ENCODE measurements at regions not wholly inside any gene's neighbourhood (a gene's known extent, or its start where the extent isn't known, plus 50 kb on each side); places are given as distances from the start of the nearest gene placed in this dataset.

DNA sequence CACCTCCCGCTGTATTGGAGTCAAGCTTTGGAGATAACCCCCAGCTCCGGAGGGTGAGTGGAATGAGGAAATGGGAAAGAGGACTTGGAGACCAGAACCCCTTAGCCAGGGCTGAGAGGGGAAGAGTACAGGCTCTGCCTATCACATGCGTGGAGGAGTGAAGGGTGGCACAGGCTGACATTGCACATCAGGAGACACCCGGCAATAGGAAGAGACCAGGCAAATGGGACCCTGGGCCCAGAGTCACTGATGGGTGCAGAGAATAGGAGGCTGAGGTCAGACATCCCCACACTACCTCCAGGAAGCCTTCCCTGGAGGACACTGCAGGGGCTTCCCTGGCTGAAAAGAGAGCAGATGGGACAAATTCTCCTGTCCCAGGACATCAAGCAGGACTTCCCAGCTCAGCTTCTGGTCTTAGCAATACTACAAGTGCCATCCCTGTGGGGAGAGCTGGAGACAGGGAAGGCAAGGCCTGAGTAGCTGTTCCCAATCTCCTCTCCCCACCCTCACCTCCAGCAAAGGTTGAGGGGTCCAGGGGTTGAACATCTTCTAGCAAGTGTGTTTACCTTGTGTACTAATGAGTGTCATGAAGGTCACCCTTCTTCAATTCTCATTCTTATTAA is 160.7 kb downstream of the BUD13 start:
- intact Hi-C loops (cut with DNase I) = no loop called here

DNA sequence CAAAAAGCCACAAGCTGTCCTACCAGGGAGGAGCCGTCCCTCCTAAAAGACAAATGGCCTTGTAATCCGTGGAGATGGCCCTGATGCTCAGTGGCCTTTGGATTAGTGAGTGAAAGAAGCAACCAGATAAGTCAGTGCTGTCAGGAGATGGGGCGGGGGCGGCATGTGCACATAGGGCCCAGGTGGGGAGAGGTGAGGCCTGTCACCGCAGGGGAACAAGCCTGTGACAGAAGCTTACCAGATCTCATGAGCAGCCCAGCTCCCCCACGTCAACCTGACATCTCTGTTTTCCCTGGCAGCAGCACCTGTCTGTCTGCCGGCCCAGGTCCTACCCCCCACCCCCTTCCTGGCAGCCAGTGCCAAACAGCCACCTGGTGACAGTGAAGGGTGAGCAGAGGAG is 162.6 kb downstream of the BUD13 start:
- ATAC-seq (no peak), DNase-seq (ENCODE audit: low spot score) (no peak)
- intact Hi-C loops (cut with DNase I) = no loop called here

More for the DNA sequence above, 160.7 kb downstream of the BUD13 start:
- no peak for ATAC-seq
- no peak for DNase-seq (ENCODE audit: low spot score)

DNA sequence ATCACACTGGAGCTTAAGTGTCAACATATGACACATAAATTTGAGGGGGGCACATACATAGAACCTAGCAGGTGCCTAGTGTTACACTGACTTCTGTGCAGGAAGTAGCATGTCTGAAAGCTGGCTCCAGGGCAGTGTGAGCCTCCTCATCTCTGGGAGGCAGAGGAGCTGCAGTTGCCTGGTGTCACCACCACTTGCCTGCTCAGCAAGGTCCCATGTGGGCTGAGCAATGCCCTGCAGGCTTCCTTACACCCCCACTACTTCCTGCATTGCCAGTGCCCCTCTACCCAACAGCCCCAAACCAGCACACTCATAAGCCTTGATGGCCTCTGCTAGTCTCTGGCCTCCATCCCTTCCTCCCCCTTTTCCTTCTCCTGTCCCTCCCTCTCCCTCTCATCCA is 165.8 kb downstream of the BUD13 start:
- ATAC-seq = no peak
- DNase-seq (ENCODE audit: low spot score) = no peak
- intact Hi-C loops (cut with DNase I) = no loop called here

DNA sequence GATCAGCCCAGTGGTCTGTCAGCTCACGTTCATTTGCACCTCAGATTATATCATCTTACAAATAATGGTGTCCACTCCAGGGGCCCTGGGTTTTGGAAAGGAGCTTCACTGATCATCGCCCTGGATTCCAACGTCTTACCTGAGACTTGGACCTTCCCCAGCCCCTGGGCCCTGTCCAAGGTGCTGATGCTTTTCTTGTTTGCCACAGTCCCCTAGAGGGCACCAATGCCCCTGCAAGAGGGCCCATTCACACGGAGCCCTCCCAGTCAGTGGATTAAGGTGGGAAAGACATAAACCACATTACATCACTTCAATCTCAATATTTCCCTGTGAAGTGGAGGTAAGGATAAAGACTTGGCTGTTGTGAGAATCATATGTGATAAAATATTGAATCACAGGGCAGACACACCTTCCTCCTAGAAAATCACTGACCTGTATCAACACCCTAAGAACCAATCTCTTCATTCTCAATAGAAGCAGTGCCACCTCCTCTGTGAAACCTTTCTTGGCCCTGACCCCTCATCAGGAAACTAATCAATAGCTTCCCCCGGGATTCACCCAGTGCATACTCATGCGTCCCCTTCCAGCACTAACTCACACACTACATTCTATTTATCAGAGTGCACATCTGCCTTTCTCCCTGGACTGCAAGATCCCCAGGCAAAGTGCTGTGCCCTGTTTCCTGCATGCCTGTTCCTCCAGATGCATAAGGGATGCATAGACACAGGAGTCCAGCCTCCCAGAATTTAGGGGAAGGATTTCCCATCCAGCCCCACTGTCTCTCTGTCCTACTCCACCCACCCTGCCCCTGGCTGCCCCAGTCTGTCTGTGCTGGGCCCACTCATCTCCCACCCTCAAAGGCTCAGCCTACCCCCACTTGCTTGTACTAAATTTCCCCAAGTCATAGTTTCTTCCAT is 167.0 kb downstream of the BUD13 start:
- DNase-seq (ENCODE audit: low spot score) = no peak
- intact Hi-C loops (cut with DNase I) = no loop called here
- no peak for ATAC-seq

DNA sequence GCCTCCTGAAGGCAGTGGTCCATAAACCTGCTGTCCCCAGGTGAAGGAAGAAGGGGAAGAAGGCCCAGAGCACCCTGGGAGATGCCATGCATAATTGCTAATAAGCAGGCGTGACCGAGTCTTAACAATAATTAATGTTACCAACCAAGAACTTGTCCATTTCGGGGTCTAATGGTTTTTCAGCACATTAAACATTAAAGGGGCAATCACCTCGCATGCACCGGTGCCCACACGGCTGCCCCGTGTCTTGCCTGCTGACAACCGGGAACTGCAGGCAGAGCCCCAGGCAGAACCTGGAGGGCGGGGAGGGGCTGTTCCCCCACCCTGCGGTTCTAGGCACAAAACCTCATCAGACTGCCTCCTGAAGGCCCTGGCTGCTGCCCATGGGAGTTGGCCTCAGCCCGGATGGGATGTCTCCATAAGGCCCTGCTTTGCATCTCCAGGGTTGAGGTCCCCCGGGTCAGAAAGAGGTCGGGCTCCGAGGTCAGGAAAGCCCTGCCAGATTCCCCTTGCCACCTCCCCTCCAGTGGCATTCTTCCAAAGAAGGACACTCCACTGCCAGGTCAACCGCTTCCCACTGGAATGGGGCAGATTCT is 169.0 kb downstream of the BUD13 start:
- DNase-seq (ENCODE audit: low spot score) (peak; percentile 34), ATAC-seq (no peak)
- intact Hi-C loops (cut with DNase I) = no loop called here

DNA sequence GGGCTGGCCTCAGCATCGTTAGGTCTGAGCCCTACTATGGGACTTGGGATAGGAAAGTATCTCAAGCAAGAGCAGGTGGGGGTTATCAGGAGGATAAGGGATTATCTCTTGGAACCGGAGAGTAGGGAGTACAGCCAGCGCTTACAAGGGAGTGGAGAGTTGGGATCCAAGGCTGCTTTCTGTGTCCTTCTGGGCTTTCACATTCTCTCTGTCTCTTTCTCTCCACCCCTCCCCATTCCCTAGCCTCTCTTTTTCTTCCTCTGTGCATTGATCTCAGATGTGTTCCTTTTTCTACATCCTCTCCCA is 170.2 kb downstream of the BUD13 start:
- intact Hi-C loops (cut with DNase I) = no loop called here
- ATAC-seq = no peak
- no peak for DNase-seq (ENCODE audit: low spot score)

DNA sequence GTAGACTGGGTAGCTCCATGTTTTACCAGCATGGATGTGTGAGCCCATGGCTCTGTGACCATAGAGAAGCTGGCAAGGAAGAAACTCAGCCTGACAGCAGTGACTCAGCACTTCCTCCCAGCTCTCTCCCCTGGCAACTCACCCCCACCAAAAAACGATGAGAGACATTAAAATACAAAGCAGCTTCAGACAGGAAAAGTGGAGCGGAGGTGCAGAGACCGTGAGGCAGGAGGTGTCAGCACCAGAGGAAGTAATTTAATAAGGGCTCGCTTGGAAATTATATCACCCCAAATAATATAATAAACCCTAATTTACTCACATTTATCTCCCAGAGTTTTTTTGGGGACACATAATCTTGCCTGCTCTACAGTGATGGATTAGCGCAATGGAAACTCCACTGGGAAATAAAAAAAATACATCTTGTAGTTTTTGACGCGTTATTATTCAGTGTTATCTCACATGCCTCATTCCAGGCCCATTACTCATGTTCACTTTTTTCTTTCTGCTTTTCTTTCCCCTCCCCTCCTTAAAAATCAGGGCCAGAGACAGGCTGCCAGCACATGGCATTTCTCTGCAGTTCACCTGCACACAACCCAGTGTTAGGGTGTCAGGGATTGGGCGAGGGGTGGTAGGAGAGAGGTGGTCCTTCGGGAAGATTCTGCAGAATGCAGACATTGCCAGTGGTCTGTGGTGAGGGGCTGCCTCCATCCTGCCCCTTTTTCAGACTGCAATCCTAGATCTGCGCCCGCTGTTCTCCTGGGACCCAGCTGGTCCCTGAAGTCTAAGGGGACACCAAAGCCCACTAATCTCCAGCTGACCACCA is 170.8 kb downstream of the BUD13 start:
- ATAC-seq (no peak), DNase-seq (ENCODE audit: low spot score) (peak; percentile 18)
- intact Hi-C loops (cut with DNase I) = no loop called here

DNA sequence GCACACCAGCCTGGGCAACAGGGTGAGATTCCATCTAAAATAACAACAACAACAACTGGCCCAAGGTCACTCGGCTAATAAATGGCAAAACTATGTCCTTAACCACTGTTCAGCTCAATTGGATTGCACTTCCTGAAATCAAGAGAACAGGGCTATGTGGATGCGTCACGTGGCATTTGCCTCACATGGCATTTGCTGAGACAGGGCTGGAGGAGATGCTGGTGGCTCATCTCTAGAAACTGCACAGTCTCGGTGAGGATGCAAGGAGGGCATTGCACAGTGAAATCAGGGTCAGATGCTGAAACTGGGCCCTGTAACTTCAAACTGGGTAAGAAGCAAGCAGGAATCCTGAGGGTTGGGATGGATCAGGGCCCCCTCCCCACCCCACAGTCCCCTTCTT is 171.9 kb downstream of the BUD13 start:
- ATAC-seq = no peak
- peak; percentile 12 for DNase-seq (ENCODE audit: low spot score)
- intact Hi-C loops (cut with DNase I) = no loop called here

DNA sequence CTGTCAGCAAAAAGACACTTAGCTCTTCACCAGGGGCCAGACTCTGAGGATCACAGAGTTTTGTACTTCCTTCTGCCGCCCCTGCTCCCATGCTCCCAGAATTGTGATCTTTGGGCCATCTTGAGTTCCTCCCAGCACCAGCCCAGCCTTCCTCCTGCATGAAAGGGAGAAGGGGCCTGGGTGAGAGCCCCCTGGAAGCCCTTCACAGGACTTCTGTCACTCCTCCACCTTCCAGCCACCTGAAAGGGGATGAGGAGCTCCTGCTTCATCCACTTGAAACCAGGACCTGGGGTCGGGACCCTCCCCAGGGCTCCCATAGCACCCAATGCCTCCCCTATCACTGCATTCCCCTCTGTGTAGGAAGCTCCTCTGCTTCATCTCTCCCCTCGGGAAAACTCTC is 174.2 kb downstream of the BUD13 start:
- intact Hi-C loops (cut with DNase I) = no loop called here
- no peak for ATAC-seq
- DNase-seq (ENCODE audit: low spot score) = peak; percentile 6

DNA sequence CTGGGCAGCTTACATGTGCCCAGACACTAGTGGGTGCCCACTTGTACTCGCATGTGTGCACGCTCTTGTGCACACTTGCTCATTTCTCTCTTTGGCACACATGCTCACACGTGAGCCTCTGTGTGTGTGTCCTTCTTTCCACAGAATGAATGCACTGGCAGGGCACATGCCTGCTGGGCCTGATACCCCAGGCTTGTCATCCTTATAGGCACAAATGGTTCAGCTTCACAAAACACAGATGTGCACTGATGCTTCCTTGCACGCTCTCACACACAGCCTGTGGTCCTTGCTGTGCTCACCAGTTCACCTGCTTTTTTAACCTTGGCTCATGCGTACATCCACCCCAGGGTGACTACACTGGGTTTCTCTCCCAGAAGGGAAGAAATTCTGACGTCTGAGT is 174.8 kb downstream of the BUD13 start:
- ATAC-seq = no peak
- DNase-seq (ENCODE audit: low spot score) = no peak

DNA sequence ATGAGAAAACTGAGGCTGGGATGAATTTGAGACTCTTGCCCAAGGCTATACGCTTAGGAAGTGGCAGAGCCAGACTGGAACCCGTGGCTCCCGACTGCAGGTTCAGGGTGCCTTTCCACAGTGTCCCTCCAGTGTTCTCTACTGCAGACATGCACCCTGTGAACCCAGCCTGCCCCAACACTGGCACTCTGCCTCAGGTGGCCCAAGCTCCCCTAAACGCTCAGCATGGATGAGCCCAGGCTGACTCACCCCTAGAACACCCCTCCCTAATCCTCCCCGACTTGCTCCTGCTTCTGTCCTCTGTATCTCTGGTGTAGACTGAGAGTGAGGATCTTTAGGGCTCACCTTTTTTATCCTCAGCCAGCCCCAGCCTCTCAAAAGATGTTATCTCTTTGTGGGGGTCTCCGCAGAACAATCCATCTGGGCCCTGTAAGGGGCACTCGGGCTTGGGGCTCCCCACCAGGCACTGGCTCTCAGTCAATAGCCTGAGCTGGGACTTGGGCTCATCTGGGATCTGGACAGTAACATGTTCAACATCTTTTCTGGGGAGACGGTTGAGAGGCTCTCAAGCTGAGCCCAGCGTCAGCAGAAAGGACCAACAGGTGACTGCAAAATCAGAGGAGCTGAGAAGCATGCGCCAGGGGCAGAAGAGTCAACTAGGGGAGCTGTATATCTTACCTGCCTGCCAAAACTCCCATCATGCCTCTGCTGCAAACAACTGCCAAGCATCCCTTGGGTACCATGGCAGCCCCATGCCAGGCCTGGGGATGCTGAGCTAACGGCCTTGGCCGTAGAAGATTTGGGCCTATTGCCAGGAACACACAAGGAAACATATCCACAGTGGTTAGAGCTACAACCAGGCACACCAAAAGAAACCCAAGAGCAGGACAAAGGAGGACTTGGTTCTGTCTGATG is 176.2 kb downstream of the BUD13 start:
- DNase-seq (ENCODE audit: low spot score) = no peak
- ATAC-seq = no peak
- intact Hi-C loops (cut with DNase I) = no loop called here

More for the DNA sequence above, 174.8 kb downstream of the BUD13 start:
- intact Hi-C loops (cut with DNase I) = no loop called here

DNA sequence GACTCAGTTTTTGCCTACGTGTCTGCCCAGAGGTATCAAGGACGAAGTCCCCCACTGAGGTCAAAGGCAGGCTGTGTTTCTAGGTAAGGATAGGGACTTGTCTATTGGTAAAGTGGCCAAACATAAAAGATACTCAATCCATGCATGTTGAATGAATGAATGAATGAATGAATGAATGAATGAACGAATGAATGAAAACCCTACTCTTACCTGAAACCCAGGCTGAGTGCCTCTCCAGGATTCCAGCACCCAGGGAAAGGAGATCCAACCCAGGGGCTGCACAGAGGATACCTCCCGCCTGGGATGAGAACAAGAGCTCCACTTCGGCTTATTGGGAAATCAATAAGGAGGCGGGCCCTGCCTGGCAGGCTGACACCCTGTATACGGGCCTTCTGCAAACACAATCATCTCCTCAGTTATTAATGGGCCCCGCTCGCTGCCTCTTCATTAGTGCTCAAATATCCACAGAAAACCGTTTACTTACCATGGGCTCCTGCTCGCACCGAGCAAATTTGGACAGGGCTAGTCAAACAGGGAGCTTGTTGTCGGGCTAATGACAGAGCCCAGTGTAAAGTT is 177.4 kb downstream of the BUD13 start:
- ATAC-seq = no peak
- intact Hi-C loops (cut with DNase I) = no loop called here
- DNase-seq (ENCODE audit: low spot score) = no peak

DNA sequence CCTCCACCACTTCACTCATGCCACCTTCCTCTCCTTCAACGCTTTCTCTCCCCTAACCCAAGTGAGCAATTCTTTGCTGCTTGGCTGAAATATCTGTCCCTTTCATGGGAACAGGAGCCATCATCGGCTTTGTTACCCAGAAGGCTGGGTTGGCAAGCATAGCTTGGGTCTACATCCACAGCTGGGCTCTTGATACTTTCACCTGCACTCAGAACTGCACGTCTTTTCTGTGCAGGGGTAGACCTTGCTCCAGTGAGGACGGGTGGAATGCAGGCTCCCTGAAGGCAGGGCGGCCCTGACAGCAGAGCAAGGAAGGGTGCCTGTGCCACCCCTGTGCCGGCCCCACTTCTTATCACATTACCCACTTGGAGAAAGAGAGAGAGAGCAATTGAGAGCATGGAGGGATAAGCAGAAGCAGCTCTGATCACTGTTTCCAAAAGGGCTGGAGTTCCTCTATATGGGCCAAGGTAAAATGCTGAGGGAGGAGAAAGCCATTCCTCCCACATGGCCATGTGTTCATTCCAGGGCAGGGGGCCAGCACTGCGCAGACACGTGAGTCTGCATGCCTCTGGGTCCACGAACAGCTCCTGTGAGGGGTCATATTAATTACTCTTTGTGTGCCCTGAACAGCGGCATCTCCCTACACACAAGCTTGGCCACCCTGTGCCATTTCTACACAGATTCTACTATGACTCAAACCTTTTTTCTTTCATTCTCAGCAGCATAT is 181.8 kb downstream of the BUD13 start:
- no peak for DNase-seq (ENCODE audit: low spot score)
- no peak for ATAC-seq

DNA sequence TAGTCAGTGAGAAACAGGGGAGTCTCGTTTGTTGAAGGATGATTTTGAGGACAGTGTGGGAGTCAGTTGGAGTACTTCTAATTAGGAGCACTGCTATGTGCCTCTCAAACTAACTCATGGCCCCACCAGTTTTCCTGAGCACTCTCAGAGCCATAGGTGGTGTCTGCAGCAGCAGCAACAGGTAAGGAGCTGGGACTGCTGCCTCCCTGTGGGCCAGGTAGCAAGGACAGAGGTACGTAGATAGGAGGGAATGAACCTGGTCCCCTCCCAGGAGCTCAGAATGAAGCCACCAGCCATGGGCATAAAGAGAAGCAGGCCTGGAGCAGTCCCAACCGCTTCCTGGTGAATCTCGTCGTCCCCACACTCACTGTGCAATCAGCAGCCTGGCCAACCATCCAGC is 183.4 kb downstream of the BUD13 start:
- DNase-seq (ENCODE audit: low spot score) (no peak), ATAC-seq (no peak)
- intact Hi-C loops (cut with DNase I) = no loop called here

More for the DNA sequence above, 181.8 kb downstream of the BUD13 start:
- intact Hi-C loops (cut with DNase I) = no loop called here

DNA sequence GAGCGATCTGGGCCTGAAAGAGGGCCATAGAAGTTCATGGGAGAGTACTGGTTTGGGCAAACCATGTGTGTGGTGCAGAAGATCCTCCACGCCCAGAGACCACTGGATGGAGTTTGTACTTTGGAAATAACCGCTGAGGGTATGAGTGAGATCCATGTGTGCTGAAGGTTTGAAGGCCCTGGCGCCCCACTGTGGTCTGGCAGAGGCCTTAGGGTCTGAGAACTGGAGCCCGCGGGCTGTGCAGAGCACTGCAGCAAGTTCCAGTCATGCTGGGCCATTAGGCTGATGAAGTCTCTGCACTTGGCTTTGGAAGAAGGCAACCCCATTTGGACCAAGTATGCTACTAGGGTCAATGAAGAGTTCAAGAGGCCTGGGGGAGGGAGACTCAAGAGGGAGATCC is 186.4 kb downstream of the BUD13 start:
- ATAC-seq (no peak), DNase-seq (ENCODE audit: low spot score) (no peak)
- intact Hi-C loops (cut with DNase I) = no loop called here

DNA sequence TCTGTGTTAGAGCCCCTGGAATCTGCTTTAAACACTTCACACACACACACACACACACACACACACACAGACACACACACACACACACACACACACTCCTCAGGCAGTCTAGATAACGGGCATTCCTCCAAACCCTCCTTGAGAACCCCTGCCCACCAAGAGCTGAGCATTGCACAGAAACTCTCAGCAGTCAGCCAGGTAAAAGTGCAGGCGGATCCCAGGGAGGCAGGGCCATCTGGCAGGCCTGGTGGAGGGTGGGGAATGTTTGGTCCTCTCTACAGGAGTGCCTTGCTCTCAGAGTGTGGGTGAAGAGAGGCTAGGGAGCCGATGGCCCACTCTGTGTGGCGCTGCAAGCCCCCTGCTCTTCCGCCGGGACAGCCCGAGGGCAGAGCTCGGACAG is 190.2 kb downstream of the BUD13 start:
- ATAC-seq (no peak), DNase-seq (ENCODE audit: low spot score) (no peak)
- intact Hi-C loops (cut with DNase I) = no loop called here

DNA sequence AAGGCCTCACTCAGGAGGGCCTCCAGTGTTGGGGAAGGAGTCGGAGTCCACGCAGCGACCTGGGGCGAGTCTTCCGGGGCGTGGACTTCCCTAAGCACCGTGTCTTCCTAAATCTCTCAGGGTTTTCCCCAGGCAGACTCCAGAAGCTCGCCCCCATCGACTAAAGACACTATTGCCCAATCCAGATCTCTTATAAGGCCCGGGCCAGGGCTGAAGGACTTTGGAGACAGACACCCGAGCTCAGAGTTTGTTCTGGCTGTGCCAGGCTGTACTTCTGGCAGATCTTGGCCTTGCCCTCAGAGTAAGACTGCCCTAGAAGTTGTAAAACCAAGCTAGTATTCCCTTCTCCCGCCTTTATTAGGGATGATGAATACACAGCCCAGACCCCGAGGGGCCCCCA is 191.4 kb downstream of the BUD13 start:
- intact Hi-C loops (cut with DNase I) = no loop called here
- DNase-seq (ENCODE audit: low spot score) (no peak), ATAC-seq (no peak)

DNA sequence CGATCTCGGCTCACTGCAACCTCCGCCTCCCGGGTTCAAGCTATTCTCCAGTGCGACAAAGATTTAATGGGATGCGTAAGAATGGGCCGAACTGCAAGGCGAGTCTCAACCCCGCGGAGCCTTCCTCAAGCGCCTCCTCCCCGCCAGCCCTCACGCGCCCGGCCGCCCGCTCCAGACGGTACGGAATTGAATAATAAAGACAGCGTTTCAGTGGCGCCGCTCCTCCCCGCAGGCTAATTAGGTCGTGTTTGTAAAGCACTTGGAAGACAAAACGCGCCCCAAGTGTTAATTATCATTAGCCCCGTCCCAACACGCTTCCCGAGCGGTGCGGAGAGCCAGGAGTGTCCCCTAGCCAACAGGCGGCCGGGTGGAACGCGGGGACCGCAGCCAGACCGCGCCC is 192.0 kb downstream of the BUD13 start:
- no peak for ATAC-seq
- intact Hi-C loops (cut with DNase I) = no loop called here
- DNase-seq (ENCODE audit: low spot score) = no peak

Data from sciatic nerve (tissue), 2 donors.